SH-SY5Y (cell line): ENCODE measurements at regions not wholly inside any gene's neighbourhood (a gene's known extent, or its start where the extent isn't known, plus 50 kb on each side); places are given as distances from the start of the nearest gene placed in this dataset.

ENCODE experiments used
- GATA2 ChIP-seq: IDR thresholded peaks from 2 replicates; pipeline ENCODE4 v1.6.1; 2011; ENCODE audit warnings: mild to moderate bottlenecking, low read depth, low read length
- GATA3 ChIP-seq: IDR thresholded peaks from 2 replicates; pipeline ENCODE4 v1.6.1; 2011; ENCODE audit warnings: low read depth, mild to moderate bottlenecking, low read length, moderate library complexity

DNA sequence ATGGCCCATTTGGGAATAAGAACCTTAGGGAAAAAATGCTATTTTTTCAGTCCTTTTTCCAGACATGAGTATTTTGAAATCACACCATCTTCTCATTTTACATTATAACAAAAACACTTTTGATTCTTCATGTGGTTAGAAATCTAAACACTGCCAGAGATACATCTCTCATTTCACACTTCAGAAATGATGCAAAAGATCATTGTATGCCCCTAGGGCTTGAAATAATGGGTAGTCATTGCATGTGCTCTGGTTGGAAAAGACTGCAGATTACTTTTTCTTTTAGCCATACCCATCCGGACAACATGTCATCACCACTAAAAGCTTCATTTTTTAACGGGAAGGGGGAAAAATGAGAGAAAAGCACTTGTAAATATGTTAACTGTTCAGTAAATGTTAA lies 1152.2 kb upstream of the ADGRL4 start:
- TF ChIP-seq GATA2 (no peak), GATA3 (no peak)
